A549 (cell line): ENCODE measurements at regions not wholly inside any gene's neighbourhood (a gene's known extent, or its start where the extent isn't known, plus 50 kb on each side); places are given as distances from the start of the nearest gene placed in this dataset.

Experiments
- CHD4 ChIP-seq: fragments of 200-600 bp; sonication (generic); IDR thresholded peaks from 2 replicates; pipeline ENCODE4 v1.6.1; 2016; ENCODE audit warnings: antibody characterized with exemption, mild to moderate bottlenecking, borderline replicate concordance
- HOXB13 ChIP-seq: fragments of 250-450 bp; sonication (Bioruptor Pico); IDR thresholded peaks from 2 replicates; pipeline ENCODE4 v1.5.0; 2020; ENCODE audit warnings: low read depth, mild to moderate bottlenecking, moderate library complexity
- MYC ChIP-seq: IDR thresholded peaks from 2 replicates; pipeline ENCODE4 v1.6.1; 2012; ENCODE audit warnings: mild to moderate bottlenecking, inconsistent platforms, low read length, improper control_type of control experiment, borderline replicate concordance
- POLR2A ChIP-seq: IDR thresholded peaks from 2 replicates; pipeline ENCODE4 v1.6.1; 2012; ENCODE audit warnings: mild to moderate bottlenecking, low read length
- RAD21 ChIP-seq, 2 experiments: fragments of >200 bp in 1 of 2; sonication (Bioruptor Twin) in 1 of 2; formaldehyde crosslinking in 1 of 2; IDR thresholded peaks in 1 of 2; conservative IDR thresholded peaks in 1 of 2; 2 replicates in 1 of 2; 3 replicates in 1 of 2; pipeline ENCODE4 v1.6.1; 2012 to 2018; ENCODE audit warnings: inconsistent platforms in 1 of 2
- REST ChIP-seq: fragments of 200-600 bp; sonication (generic); IDR thresholded peaks from 2 replicates; pipeline ENCODE4 v1.6.1; 2016; ENCODE audit warnings: antibody characterized with exemption, mild to moderate bottlenecking, moderate library complexity
- RFX5 ChIP-seq: fragments of 450-650 bp; IDR thresholded peaks from 2 replicates; pipeline ENCODE4 v1.7.1; 2014; ENCODE audit warnings: antibody characterized with exemption, mild to moderate bottlenecking, moderate library complexity
- SMC3 ChIP-seq: fragments of >200 bp; sonication (Bioruptor Twin); formaldehyde crosslinking; IDR thresholded peaks from 3 replicates; pipeline ENCODE4 v1.6.1; 2018; ENCODE audit warnings: inconsistent platforms
- SREBF2 ChIP-seq: fragments of 450-650 bp; IDR thresholded peaks from 2 replicates; pipeline ENCODE4 v1.6.1; 2014; ENCODE audit warnings: mild to moderate bottlenecking, moderate library complexity
- TF ChIP-seq, protein P1 (sequence below): fragments of 150-350 bp; IDR thresholded peaks from 2 replicates; pipeline ENCODE4 v1.6.1; 2014; ENCODE audit warnings: low read depth, mild to moderate bottlenecking, low read length
- TF ChIP-seq, protein P2 (sequence below): fragments of >200 bp; sonication (Bioruptor Twin); formaldehyde crosslinking; IDR thresholded peaks from 3 replicates; pipeline ENCODE4 v1.5.1; 2016

GRCh38 chr5:101904736-101905135 lies 391.3 kb downstream of the SLCO4C1 start:
- TF ChIP-seq RFX5 (no peak), SREBF2 (no peak), REST (no peak), RAD21 (conservative IDR thresholded peaks at IDR 0.05 in 1 of 2, IDR thresholded peaks at IDR 0.05 in 1 of 2) (no peak), SMC3 (no peak), CHD4 (no peak), HOXB13 (CRISPR knock-in tag) (no peak), POLR2A (no peak), MYC (no peak)
- TF ChIP-seq, protein P1, sequence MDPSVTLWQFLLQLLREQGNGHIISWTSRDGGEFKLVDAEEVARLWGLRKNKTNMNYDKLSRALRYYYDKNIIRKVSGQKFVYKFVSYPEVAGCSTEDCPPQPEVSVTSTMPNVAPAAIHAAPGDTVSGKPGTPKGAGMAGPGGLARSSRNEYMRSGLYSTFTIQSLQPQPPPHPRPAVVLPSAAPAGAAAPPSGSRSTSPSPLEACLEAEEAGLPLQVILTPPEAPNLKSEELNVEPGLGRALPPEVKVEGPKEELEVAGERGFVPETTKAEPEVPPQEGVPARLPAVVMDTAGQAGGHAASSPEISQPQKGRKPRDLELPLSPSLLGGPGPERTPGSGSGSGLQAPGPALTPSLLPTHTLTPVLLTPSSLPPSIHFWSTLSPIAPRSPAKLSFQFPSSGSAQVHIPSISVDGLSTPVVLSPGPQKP = no peak
- TF ChIP-seq, protein P2, sequence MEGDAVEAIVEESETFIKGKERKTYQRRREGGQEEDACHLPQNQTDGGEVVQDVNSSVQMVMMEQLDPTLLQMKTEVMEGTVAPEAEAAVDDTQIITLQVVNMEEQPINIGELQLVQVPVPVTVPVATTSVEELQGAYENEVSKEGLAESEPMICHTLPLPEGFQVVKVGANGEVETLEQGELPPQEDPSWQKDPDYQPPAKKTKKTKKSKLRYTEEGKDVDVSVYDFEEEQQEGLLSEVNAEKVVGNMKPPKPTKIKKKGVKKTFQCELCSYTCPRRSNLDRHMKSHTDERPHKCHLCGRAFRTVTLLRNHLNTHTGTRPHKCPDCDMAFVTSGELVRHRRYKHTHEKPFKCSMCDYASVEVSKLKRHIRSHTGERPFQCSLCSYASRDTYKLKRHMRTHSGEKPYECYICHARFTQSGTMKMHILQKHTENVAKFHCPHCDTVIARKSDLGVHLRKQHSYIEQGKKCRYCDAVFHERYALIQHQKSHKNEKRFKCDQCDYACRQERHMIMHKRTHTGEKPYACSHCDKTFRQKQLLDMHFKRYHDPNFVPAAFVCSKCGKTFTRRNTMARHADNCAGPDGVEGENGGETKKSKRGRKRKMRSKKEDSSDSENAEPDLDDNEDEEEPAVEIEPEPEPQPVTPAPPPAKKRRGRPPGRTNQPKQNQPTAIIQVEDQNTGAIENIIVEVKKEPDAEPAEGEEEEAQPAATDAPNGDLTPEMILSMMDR = no peak
